Endodermal cell (in vitro differentiated cells): ENCODE measurements at regions not wholly inside any gene's neighbourhood (a gene's known extent, or its start where the extent isn't known, plus 50 kb on each side); places are given as distances from the start of the nearest gene placed in this dataset.

Source experiments
- DNase-seq: peaks from one replicate; pipeline ENCODE4 v3.0.0-alpha.2; 2017
- H3K27ac ChIP-seq: 2 replicates; pipeline ENCODE4 v1.5.1; 2013; ENCODE audit warnings: mild to moderate bottlenecking, low read depth, low read length, moderate library complexity
- H3K27me3 ChIP-seq: 2 replicates; pipeline ENCODE4 v1.6.1; 2013; ENCODE audit warnings: mild to moderate bottlenecking, low read length, moderate library complexity; ENCODE audit not compliant: insufficient read depth, control insufficient read depth, poor library complexity, severe bottlenecking
- H3K36me3 ChIP-seq: 2 replicates; pipeline ENCODE4 v1.7.0; 2013; ENCODE audit warnings: mild to moderate bottlenecking, low read length, moderate library complexity; ENCODE audit not compliant: control insufficient read depth, insufficient read depth
- H3K4me1 ChIP-seq: one replicate; pipeline ENCODE4 v1.7.0; 2013; ENCODE audit warnings: low read length; ENCODE audit not compliant: control insufficient read depth, insufficient read depth
- H3K4me3 ChIP-seq: 2 replicates; pipeline ENCODE4 v1.5.1; 2013; ENCODE audit warnings: mild to moderate bottlenecking, low read length, moderate library complexity
- H3K9ac ChIP-seq: 2 replicates; pipeline ENCODE4 v1.6.1; 2013; ENCODE audit warnings: mild to moderate bottlenecking, low read length, moderate library complexity; ENCODE audit not compliant: poor library complexity, severe bottlenecking; ENCODE audit errors: extremely low read depth
- H3K9me3 ChIP-seq: 2 replicates; pipeline ENCODE4 v1.6.1; 2013; ENCODE audit warnings: mild to moderate bottlenecking, low read length, moderate library complexity; ENCODE audit not compliant: control insufficient read depth
- H3K27ac Mint-ChIP-seq: 2 replicates; pipeline ENCODE4 v1.8.0; 2020; ENCODE audit warnings: mixed read lengths
- H3K27me3 Mint-ChIP-seq: 2 replicates; pipeline ENCODE4 v1.8.0; 2021; ENCODE audit warnings: mild to moderate bottlenecking, mixed read lengths; ENCODE audit not compliant: insufficient read depth
- H3K36me3 Mint-ChIP-seq: 2 replicates; pipeline ENCODE4 v1.8.0; 2020; ENCODE audit warnings: low read depth, mixed read lengths
- H3K4me1 Mint-ChIP-seq: 2 replicates; pipeline ENCODE4 v1.8.0; 2020; ENCODE audit warnings: mixed read lengths
- H3K4me3 Mint-ChIP-seq: 2 replicates; pipeline ENCODE4 v1.8.0; 2020; ENCODE audit warnings: mild to moderate bottlenecking, moderate library complexity, mixed read lengths
- H3K9me3 Mint-ChIP-seq: 2 replicates; pipeline ENCODE4 v1.8.0; 2020; ENCODE audit warnings: mild to moderate bottlenecking, mixed read lengths
- WGBS, 2 experiments: methylation state at CpG; one replicate each; pipeline versions ENCODE4 v1.1.5 to v1.1.7; 2013; ENCODE audit warnings: missing lambda C conversion rate in 2 of 2, mixed read lengths in 1 of 2; ENCODE audit not compliant: insufficient coverage in 1 of 2, insufficient read length in 1 of 2; 5-methylcytosine and 5-hydroxymethylcytosine counted together
- TF ChIP-seq, protein P1 (sequence below): fragments of 200-600 bp; sonication (generic); conservative IDR thresholded peaks from 2 replicates; pipeline ENCODE4 v1.5.0; 2021; ENCODE audit warnings: antibody characterized with exemption, mild to moderate bottlenecking

DNA sequence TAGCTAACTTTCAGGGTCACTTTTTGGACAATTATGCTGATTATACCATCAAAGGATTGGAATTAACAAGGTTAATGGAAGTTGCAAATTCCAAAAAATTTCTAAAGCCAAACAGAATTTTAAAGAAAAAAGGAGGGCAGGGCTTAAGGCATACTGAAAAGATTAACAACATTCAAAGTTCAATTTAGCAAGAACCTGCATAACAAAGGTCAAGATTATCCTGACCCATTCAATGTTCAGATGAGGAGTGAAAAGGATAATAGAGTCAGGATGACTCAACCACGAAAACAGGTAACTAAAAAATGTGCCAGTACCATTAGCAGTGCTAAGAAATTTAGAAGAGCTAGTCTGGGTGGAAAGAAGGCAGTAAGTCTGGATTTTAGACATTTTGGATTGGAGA is 139.8 kb upstream of the HNMT start:
- Histone ChIP-seq H3K9ac (no peak overlapping the region), H3K9me3 (no peaks in the 10 kb centered on the region), H3K27ac (no peak overlapping the region), H3K36me3 (no peaks in the 10 kb centered on the region), H3K27me3 (no peaks in the 10 kb centered on the region), H3K4me1 (peaks cover 5% of the 10 kb centered on the region), H3K4me3 (no peak overlapping the region)
- Mint-ChIP-seq H3K9me3 (no peaks in the 10 kb centered on the region), H3K4me1 (peaks cover 24% of the 10 kb centered on the region), H3K36me3 (no peaks in the 10 kb centered on the region), H3K27me3 (no peaks in the 10 kb centered on the region), H3K27ac (no peak overlapping the region), H3K4me3 (no peak overlapping the region)
- TF ChIP-seq, protein P1, sequence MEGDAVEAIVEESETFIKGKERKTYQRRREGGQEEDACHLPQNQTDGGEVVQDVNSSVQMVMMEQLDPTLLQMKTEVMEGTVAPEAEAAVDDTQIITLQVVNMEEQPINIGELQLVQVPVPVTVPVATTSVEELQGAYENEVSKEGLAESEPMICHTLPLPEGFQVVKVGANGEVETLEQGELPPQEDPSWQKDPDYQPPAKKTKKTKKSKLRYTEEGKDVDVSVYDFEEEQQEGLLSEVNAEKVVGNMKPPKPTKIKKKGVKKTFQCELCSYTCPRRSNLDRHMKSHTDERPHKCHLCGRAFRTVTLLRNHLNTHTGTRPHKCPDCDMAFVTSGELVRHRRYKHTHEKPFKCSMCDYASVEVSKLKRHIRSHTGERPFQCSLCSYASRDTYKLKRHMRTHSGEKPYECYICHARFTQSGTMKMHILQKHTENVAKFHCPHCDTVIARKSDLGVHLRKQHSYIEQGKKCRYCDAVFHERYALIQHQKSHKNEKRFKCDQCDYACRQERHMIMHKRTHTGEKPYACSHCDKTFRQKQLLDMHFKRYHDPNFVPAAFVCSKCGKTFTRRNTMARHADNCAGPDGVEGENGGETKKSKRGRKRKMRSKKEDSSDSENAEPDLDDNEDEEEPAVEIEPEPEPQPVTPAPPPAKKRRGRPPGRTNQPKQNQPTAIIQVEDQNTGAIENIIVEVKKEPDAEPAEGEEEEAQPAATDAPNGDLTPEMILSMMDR, result no peak
- no peak for DNase-seq
- 75 to 80% methylated on average over 1 of the region's 1 CpG for WGBS, 2 experiments

DNA sequence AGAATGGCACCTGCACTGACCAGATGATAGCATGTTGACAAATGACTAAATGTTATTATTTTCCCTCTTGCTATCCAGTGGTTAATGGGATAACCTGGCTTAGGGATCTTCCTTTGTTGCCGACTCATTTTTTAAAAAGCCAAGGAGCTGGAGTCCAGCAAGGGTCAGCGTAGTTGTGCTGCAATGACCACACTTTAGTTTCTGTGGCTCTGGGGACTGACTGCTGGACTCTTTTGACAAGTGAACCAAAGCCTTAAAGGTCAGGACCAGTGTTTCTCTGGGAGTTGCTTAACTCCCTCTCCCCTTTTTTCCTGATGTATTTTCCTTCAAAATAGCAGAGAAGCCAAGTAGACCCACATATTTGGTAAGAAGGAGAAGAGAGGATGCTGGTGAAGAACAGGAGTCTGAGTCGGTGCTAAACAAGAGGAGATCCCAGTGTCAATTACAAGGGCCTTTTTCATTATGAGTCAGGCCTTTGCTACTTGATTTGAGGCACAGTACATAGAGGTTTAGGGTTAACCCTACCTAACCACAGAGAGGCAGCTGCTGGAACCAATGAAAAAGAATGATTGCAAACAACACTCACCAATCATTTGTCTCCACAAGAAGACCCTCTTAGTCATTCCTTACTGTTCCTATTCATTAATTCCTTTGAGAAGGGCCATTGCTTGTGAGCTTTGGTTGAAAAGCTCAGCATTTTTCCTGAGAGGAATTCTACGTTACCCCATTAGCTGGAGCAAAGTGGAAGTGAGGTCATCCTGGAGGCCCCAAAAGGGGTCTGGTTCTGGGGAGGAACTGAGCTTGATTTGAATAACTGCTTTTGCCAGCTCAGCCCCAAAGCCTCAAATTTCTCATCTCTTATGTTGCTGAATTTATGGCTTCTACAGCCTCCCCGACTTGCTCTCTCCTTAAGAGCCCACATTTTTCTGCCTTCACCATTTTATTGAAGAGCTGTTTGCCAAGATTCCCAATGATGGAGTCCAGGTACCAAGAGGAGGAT is 137.6 kb upstream of the HNMT start:
- no peaks in the 10 kb centered on the region for H3K9me3 Mint-ChIP-seq
- no peaks in the 10 kb centered on the region for H3K27me3 ChIP-seq
- no peak for DNase-seq
- WGBS, 2 experiments, result 89 to 91% methylated on average over 5 of the region's 5 CpGs
- no peaks in the 10 kb centered on the region for H3K9me3 ChIP-seq
- no peak overlapping the region for H3K27ac Mint-ChIP-seq
- TF ChIP-seq, protein P1, result no peak
- H3K4me3 ChIP-seq, result no peak overlapping the region
- H3K4me3 Mint-ChIP-seq, result no peak overlapping the region
- no peaks in the 10 kb centered on the region for H3K36me3 Mint-ChIP-seq
- H3K27ac ChIP-seq, result no peak overlapping the region
- H3K27me3 Mint-ChIP-seq, result no peaks in the 10 kb centered on the region
- no peak overlapping the region for H3K9ac ChIP-seq
- peaks cover 25% of the 10 kb centered on the region for H3K4me1 Mint-ChIP-seq
- H3K4me1 ChIP-seq, result peaks cover 5% of the 10 kb centered on the region
- no peaks in the 10 kb centered on the region for H3K36me3 ChIP-seq

DNA sequence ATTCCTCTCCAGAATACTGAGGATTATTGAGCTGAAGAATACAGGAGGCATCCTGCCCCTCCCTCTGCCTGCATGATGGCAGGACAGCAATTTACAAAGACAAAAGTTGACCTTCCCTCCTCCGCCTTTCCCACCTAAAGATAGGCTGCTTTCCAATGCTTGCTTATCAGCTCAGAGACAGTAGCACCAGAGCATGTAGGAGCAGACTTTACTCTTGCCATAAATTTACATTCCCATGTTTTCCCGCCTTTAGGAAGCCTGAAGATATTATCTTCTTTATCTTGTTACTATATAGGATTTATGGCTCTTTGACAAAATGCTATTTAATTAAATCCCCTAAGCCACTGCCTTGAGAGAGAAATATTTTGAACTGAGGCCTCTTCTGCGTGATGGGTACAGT is 135.6 kb upstream of the HNMT start:
- Histone ChIP-seq H3K9me3 (no peaks in the 10 kb centered on the region), H3K4me3 (no peak overlapping the region), H3K27ac (no peak overlapping the region), H3K4me1 (peaks cover 5% of the 10 kb centered on the region), H3K27me3 (no peaks in the 10 kb centered on the region), H3K9ac (no peak overlapping the region), H3K36me3 (no peaks in the 10 kb centered on the region)
- WGBS, 2 experiments, result 75% methylated on average over 3 of the region's 3 CpGs; no CpG with 5 or more reads in 1 of the 2 experiments
- TF ChIP-seq, protein P1, result no peak
- Mint-ChIP-seq H3K27ac (no peak overlapping the region), H3K9me3 (no peaks in the 10 kb centered on the region), H3K27me3 (no peaks in the 10 kb centered on the region), H3K4me3 (no peak overlapping the region), H3K4me1 (peaks cover 25% of the 10 kb centered on the region), H3K36me3 (no peaks in the 10 kb centered on the region)
- peak; percentile 50 for DNase-seq
